HG03097 (cell line): ENCODE measurements at regions not wholly inside any gene's neighbourhood (a gene's known extent, or its start where the extent isn't known, plus 50 kb on each side); places are given as distances from the start of the nearest gene placed in this dataset.
"Not testable (repeated sequence)": the region's sequence is repeated elsewhere in the genome, so short reads cannot be mapped to it uniquely, and the experiment has no call there.

Source experiments
- ATAC-seq: cut with Tn5 transposase; IDR thresholded peaks from one replicate; pipeline ENCODE4 v1.9.1; 2021; ENCODE audit not compliant: unreplicated experiment, low FRiP score

- no peak for ATAC-seq
Observed at GRCh38 chr1:217140041-217140901, 417.0 kb upstream of the ESRRG start.

- no peak for ATAC-seq
Observed at GRCh38 chr1:217139513-217139912, 416.3 kb upstream of the ESRRG start.

- ATAC-seq = no peak
Observed at GRCh38 chr1:217138799-217139466, 415.7 kb upstream of the ESRRG start.

- no peak for ATAC-seq
Observed at GRCh38 chr1:217138173-217138765, 415.0 kb upstream of the ESRRG start.

- no peak for ATAC-seq
Observed at GRCh38 chr1:217137210-217137881, 414.1 kb upstream of the ESRRG start.

- ATAC-seq = no peak
Observed at GRCh38 chr1:217136895-217137205, 413.6 kb upstream of the ESRRG start.

- ATAC-seq = no peak
Observed at GRCh38 chr1:217135987-217136894, 413.0 kb upstream of the ESRRG start.

GRCh38 chr1:217135569-217135915 is 412.3 kb upstream of the ESRRG start:
- ATAC-seq = no peak

GRCh38 chr1:217134857-217135568 is 411.8 kb upstream of the ESRRG start:
- no peak for ATAC-seq

- ATAC-seq = no peak
Observed at GRCh38 chr1:217133958-217134856, 411.0 kb upstream of the ESRRG start.

- ATAC-seq = no peak
Observed at GRCh38 chr1:217133092-217133491, 409.9 kb upstream of the ESRRG start.

GRCh38 chr1:217123340-217123739 is 400.1 kb upstream of the ESRRG start:
- ATAC-seq = not testable (repeated sequence)

GRCh38 chr1:217117973-217118465 is 394.8 kb upstream of the ESRRG start:
- no peak for ATAC-seq

- no peak for ATAC-seq
Observed at GRCh38 chr1:217115404-217116380, 392.5 kb upstream of the ESRRG start.

- ATAC-seq = no peak
Observed at GRCh38 chr1:217109928-217110327, 386.7 kb upstream of the ESRRG start.

- ATAC-seq = no peak
Observed at GRCh38 chr1:217106231-217106901, 383.1 kb upstream of the ESRRG start.

- no peak for ATAC-seq
Observed at GRCh38 chr1:217105437-217105836, 382.2 kb upstream of the ESRRG start.
